ENCODE measurements at regions not wholly inside any gene's neighbourhood (a gene's known extent, or its start where the extent isn't known, plus 50 kb on each side); places are given as distances from the start of the nearest gene placed in this dataset.

DNA sequence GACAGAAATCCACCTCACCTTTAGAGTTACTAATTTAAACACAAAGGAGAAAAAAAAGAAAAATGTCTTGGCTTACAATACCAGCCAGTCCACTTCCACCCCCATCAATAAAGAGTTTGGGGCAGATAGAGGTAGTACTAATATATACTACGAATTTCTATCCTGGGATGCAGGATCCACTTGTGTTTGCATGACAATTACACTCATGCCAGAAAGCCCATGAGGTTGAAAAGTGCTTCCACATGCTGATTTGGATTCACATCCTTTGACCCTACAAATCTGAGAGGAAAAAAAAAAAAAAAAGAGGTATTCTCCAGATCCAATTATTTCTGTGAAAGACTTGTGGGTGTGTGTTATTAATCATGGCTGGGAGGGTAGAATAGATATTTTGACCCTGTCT, 335.2 kb downstream of the SLITRK1 start:
- Histone ChIP-seq H3K36me3 (ENCODE audit: insufficient read depth, low read length) (no peaks in the 10 kb centered on the region), H3K4me2 (ENCODE audit: low read length) (no peak overlapping the region), H4K20me1 (ENCODE audit: insufficient read depth, low read length) (no peaks in the 10 kb centered on the region), H3K4me1 (ENCODE audit: insufficient read depth, low read length, poor library complexity, severe bottlenecking) (no peaks in the 10 kb centered on the region), H2AFZ (ENCODE audit: low read length) (no peak overlapping the region), H3K27ac (ENCODE audit: low read depth, low read length, poor library complexity, severe bottlenecking) (no peak overlapping the region), H3K9me3 (ENCODE audit: low read length) (no peaks in the 10 kb centered on the region), H3K9me2 (ENCODE audit: insufficient read depth, low read length) (no peaks in the 10 kb centered on the region), H3K4me3 (ENCODE audit: low read depth, low read length, poor library complexity, severe bottlenecking) (no peak overlapping the region), H3K79me2 (ENCODE audit: insufficient read depth, low read depth, low read length) (no peaks in the 10 kb centered on the region)
- TF ChIP-seq EZH2phosphoT487 (IDR thresholded peaks at IDR 0.05; ENCODE audit: borderline replicate concordance, low read depth, low read length), result no peak
- TF ChIP-seq, protein P1, sequence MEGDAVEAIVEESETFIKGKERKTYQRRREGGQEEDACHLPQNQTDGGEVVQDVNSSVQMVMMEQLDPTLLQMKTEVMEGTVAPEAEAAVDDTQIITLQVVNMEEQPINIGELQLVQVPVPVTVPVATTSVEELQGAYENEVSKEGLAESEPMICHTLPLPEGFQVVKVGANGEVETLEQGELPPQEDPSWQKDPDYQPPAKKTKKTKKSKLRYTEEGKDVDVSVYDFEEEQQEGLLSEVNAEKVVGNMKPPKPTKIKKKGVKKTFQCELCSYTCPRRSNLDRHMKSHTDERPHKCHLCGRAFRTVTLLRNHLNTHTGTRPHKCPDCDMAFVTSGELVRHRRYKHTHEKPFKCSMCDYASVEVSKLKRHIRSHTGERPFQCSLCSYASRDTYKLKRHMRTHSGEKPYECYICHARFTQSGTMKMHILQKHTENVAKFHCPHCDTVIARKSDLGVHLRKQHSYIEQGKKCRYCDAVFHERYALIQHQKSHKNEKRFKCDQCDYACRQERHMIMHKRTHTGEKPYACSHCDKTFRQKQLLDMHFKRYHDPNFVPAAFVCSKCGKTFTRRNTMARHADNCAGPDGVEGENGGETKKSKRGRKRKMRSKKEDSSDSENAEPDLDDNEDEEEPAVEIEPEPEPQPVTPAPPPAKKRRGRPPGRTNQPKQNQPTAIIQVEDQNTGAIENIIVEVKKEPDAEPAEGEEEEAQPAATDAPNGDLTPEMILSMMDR (conservative IDR thresholded peaks at IDR 0.05; ENCODE audit: low read length), result no peak
- intact Hi-C loops (cut with micrococcal nuclease; ENCODE audit: unreplicated experiment), result no loop called here
- ChIA-PET POLR2A (no interaction called here), CTCF (ENCODE audit: unreplicated experiment) (no interaction called here)
- no peak for DNase-seq (ENCODE audit: low spot score)
- no TSS peak for BruUV-seq (replicated peaks)

DNA sequence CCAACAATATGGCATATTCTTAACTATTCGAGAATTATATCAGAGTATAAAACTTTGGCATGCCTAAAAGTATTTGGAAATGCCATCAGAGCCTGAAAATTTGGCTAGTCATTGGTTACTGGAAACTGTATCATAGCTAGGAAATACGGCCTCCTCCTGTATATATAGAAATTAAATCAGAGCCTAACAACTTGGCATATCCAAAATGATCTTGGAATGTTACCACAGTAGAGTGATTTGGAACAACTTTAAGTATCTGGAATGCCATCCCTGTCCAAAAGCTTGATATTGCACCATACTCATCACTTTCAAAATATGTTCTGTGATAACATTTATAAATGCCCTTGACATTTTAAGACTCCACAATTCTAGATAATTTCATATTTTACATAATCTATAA, 335.8 kb downstream of the SLITRK1 start:
- TF ChIP-seq EZH2phosphoT487 (IDR thresholded peaks at IDR 0.05; ENCODE audit: borderline replicate concordance, low read depth, low read length), result no peak
- TF ChIP-seq, protein P1 (conservative IDR thresholded peaks at IDR 0.05; ENCODE audit: low read length), result no peak
- H3K4me3 ChIP-seq (ENCODE audit: low read depth, low read length, poor library complexity, severe bottlenecking), result no peak overlapping the region
- H3K9me3 ChIP-seq (ENCODE audit: low read length), result no peaks in the 10 kb centered on the region
- intact Hi-C loops (cut with micrococcal nuclease; ENCODE audit: unreplicated experiment), result no loop called here
- H3K27ac ChIP-seq (ENCODE audit: low read depth, low read length, poor library complexity, severe bottlenecking), result no peak overlapping the region
- no peaks in the 10 kb centered on the region for H4K20me1 ChIP-seq (ENCODE audit: insufficient read depth, low read length)
- no peaks in the 10 kb centered on the region for H3K4me1 ChIP-seq (ENCODE audit: insufficient read depth, low read length, poor library complexity, severe bottlenecking)
- no peak overlapping the region for H3K4me2 ChIP-seq (ENCODE audit: low read length)
- no peaks in the 10 kb centered on the region for H3K79me2 ChIP-seq (ENCODE audit: insufficient read depth, low read depth, low read length)
- CTCF ChIA-PET (ENCODE audit: unreplicated experiment), result no interaction called here
- H3K36me3 ChIP-seq (ENCODE audit: insufficient read depth, low read length), result no peaks in the 10 kb centered on the region
- DNase-seq (ENCODE audit: low spot score), result no peak
- POLR2A ChIA-PET, result no interaction called here
- no peaks in the 10 kb centered on the region for H3K9me2 ChIP-seq (ENCODE audit: insufficient read depth, low read length)
- no TSS peak for BruUV-seq (replicated peaks)
- no peak overlapping the region for H2AFZ ChIP-seq (ENCODE audit: low read length)

DNA sequence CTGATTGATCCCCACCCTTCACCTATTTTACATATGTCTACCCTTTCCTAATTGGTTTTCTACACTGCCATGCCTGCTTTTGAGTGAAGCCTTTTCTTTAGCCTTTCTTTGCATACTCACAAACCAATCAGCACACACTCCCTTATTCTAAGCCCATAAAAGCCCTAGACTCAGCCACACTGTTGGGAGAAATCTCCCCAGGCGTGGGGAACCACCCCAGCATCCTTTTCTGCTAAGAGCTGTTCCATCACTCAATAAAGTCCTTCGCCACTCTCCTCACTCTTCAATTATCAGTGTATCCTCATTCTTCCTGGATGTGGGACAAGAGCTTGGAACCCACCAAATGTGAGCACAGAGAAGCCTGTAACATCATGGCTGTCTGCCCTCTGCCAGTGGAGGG, 343.6 kb downstream of the SLITRK1 start:
- intact Hi-C loops (cut with micrococcal nuclease; ENCODE audit: unreplicated experiment), result no loop called here
- BruUV-seq (replicated peaks), result no TSS peak
- TF ChIP-seq, protein P1 (conservative IDR thresholded peaks at IDR 0.05; ENCODE audit: low read length), result no peak
- no peak for TF ChIP-seq EZH2phosphoT487 (IDR thresholded peaks at IDR 0.05; ENCODE audit: borderline replicate concordance, low read depth, low read length)
- no peaks in the 10 kb centered on the region for H3K36me3 ChIP-seq (ENCODE audit: insufficient read depth, low read length)
- no peak for DNase-seq (ENCODE audit: low spot score)
- POLR2A ChIA-PET, result interaction anchor here (0.6 kb wide), 1 partner anchor 11 kb away, joined by 3 read pairs; no protein-coding TSS in a partner anchor
- no peak overlapping the region for H2AFZ ChIP-seq (ENCODE audit: low read length)
- H3K27ac ChIP-seq (ENCODE audit: low read depth, low read length, poor library complexity, severe bottlenecking), result no peak overlapping the region
- no peak overlapping the region for H3K4me3 ChIP-seq (ENCODE audit: low read depth, low read length, poor library complexity, severe bottlenecking)
- no peak overlapping the region for H3K4me2 ChIP-seq (ENCODE audit: low read length)
- no peaks in the 10 kb centered on the region for H3K79me2 ChIP-seq (ENCODE audit: insufficient read depth, low read depth, low read length)
- H4K20me1 ChIP-seq (ENCODE audit: insufficient read depth, low read length), result no peaks in the 10 kb centered on the region
- H3K9me3 ChIP-seq (ENCODE audit: low read length), result 0 out of 2 replicates have a peak, but pooled peaks cover 9% of the 10 kb centered on the region
- H3K4me1 ChIP-seq (ENCODE audit: insufficient read depth, low read length, poor library complexity, severe bottlenecking), result no peaks in the 10 kb centered on the region
- CTCF ChIA-PET (ENCODE audit: unreplicated experiment), result no interaction called here
- no peaks in the 10 kb centered on the region for H3K9me2 ChIP-seq (ENCODE audit: insufficient read depth, low read length)
